Lower leg skin (tissue), 3 donors: ENCODE measurements at regions not wholly inside any gene's neighbourhood (a gene's known extent, or its start where the extent isn't known, plus 50 kb on each side); places are given as distances from the start of the nearest gene placed in this dataset.

ENCODE experiments used
- POLR2A ChIP-seq, 2 donors: fragments of 450-650 bp; IDR thresholded peaks; one replicate each; pipeline ENCODE4 v1.6.1; 2016 to 2017; ENCODE audit warnings: antibody characterized with exemption in 2 of 2, mild to moderate bottlenecking in 1 of 2, moderate library complexity in 1 of 2
- TF ChIP-seq, protein P1 (sequence below), 3 donors: fragments of 450-650 bp; IDR thresholded peaks; one replicate each; pipeline ENCODE4 v1.5.1; 2016; ENCODE audit warnings: antibody characterized with exemption in 3 of 3, mild to moderate bottlenecking in 3 of 3, moderate library complexity in 2 of 3

GRCh38 chr3:182692695-182693094, 100.6 kb upstream of the ATP11B start:
- TF ChIP-seq, protein P1, sequence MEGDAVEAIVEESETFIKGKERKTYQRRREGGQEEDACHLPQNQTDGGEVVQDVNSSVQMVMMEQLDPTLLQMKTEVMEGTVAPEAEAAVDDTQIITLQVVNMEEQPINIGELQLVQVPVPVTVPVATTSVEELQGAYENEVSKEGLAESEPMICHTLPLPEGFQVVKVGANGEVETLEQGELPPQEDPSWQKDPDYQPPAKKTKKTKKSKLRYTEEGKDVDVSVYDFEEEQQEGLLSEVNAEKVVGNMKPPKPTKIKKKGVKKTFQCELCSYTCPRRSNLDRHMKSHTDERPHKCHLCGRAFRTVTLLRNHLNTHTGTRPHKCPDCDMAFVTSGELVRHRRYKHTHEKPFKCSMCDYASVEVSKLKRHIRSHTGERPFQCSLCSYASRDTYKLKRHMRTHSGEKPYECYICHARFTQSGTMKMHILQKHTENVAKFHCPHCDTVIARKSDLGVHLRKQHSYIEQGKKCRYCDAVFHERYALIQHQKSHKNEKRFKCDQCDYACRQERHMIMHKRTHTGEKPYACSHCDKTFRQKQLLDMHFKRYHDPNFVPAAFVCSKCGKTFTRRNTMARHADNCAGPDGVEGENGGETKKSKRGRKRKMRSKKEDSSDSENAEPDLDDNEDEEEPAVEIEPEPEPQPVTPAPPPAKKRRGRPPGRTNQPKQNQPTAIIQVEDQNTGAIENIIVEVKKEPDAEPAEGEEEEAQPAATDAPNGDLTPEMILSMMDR (IDR thresholded peaks at IDR 0.05), result no peak
- no peak for TF ChIP-seq POLR2A (IDR thresholded peaks at IDR 0.05)
